Ovary (tissue), 7 donors: ENCODE measurements at regions not wholly inside any gene's neighbourhood (a gene's known extent, or its start where the extent isn't known, plus 50 kb on each side); places are given as distances from the start of the nearest gene placed in this dataset.
"Not testable (repeated sequence)": the region's sequence is repeated elsewhere in the genome, so short reads cannot be mapped to it uniquely, and the experiment has no call there.

Experiments used
- DNase-seq, 5 donors: peaks; one replicate each; pipeline ENCODE4 v3.0.0-alpha.2; 2019 to 2020
- H3K27ac ChIP-seq, 2 donors: fragments of 200-600 bp; one replicate each; pipeline versions ENCODE4 v1.5.1 to v1.8.0; 2019 to 2022
- H3K27me3 ChIP-seq: fragments of 200-600 bp; one replicate; pipeline ENCODE4 v1.8.0; 2022
- H3K36me3 ChIP-seq: fragments of 200-600 bp; sonication (generic); one replicate; pipeline ENCODE4 v1.5.1; 2019
- H3K4me1 ChIP-seq: one replicate; pipeline ENCODE4 v1.8.1; 2013; ENCODE audit warnings: mild to moderate bottlenecking, moderate library complexity; ENCODE audit not compliant: insufficient read depth
- H3K4me3 ChIP-seq: fragments of 200-600 bp; sonication (generic); one replicate; pipeline ENCODE4 v1.5.1; 2017
- H3K9me3 ChIP-seq, 2 donors: fragments of 200-600 bp in 1 of 2; sonication (generic) in 1 of 2; one replicate each; pipeline versions ENCODE4 v1.5.1 to v1.8.1; 2013 to 2019; ENCODE audit warnings: mild to moderate bottlenecking in 1 of 2, moderate library complexity in 1 of 2
- CTCF ChIP-seq, 3 donors: fragments of 450-650 bp in 2 of 3; fragments of 200-600 bp in 1 of 3; IDR thresholded peaks; one replicate each; pipeline versions ENCODE4 v1.5.1 to v1.8.0; 2016 to 2022; ENCODE audit warnings: antibody characterized with exemption in 3 of 3, mild to moderate bottlenecking in 1 of 3
- EP300 ChIP-seq: sonication (generic); formaldehyde crosslinking; IDR thresholded peaks from one replicate; pipeline ENCODE4 v1.6.1; 2017; ENCODE audit warnings: antibody characterized with exemption
- POLR2A ChIP-seq: fragments of 450-650 bp; IDR thresholded peaks from one replicate; pipeline ENCODE4 v1.6.1; 2017; ENCODE audit warnings: antibody characterized with exemption, mild to moderate bottlenecking, moderate library complexity
- WGBS, 3 donors: extraction: QIAGEN DNeasy Blood & Tissue Kit in 1 of 3; methylation state at CpG; one replicate each; pipeline versions ENCODE4 v1.1.5 to v1.1.7; 2013 to 2017; 5-methylcytosine and 5-hydroxymethylcytosine counted together
- intact Hi-C, 4 donors: fragments of 100-400 bp; cut with DNase I; formaldehyde crosslinking; loops; one replicate each; pipeline versions ENCODE4 v1.11.0 to v1.15.1; 2022 to 2023
- donor health status: DM: no; HTN: no; CAD: no; lungs with moderate emphysema.
- donor health status: DM: no; HTN: no; CAD: no.
- donor health status: Bipolar disorder and iron deficiency.
- donor health status: DM: no; HTN: no; CAD: no.
- donor health status: DM: yes; HTN: yes; CAD: no.

GRCh38 chr12:124674937-124675336 is 107.5 kb upstream of the NCOR2 start:
- TF ChIP-seq EP300 (no peak), POLR2A (no peak), CTCF (IDR thresholded peaks at IDR 0.05) (no peak)
- H3K4me3 ChIP-seq, result no peak overlapping the region
- DNase-seq, result no peak
- 67 to 100% (median 97%) methylated on average over 1 of the region's 1 CpG for WGBS, 3 donors
- no peaks in the 10 kb centered on the region for H3K36me3 ChIP-seq
- H3K27me3 ChIP-seq, result no peaks in the 10 kb centered on the region
- intact Hi-C loops, result no loop called here
- H3K27ac ChIP-seq, result no peak overlapping the region
- no peaks in the 10 kb centered on the region for H3K9me3 ChIP-seq
- H3K4me1 ChIP-seq, result peaks cover 9% of the 10 kb centered on the region

GRCh38 chr12:124673801-124674617 is 106.6 kb upstream of the NCOR2 start:
- Histone ChIP-seq H3K4me1 (peaks cover 3% of the 10 kb centered on the region), H3K27me3 (no peaks in the 10 kb centered on the region), H3K9me3 (no peaks in the 10 kb centered on the region), H3K36me3 (no peaks in the 10 kb centered on the region), H3K27ac (no peak overlapping the region), H3K4me3 (no peak overlapping the region)
- no peak for TF ChIP-seq CTCF (IDR thresholded peaks at IDR 0.05)
- no peak for TF ChIP-seq EP300
- no peak for TF ChIP-seq POLR2A
- 54 to 80% (median 73%) methylated on average over 15 of the region's 15 CpGs for whole genome bisulfite sequencing, 3 donors
- intact Hi-C loops, result no loop called here
- DNase-seq, result peak in 1 of 5 donors; percentile 32

GRCh38 chr12:124669271-124669721 is 101.9 kb upstream of the NCOR2 start:
- WGBS, 3 donors, result 80 to 83% (median 82%) methylated on average over 8 of the region's 8 CpGs
- H3K9me3 ChIP-seq, H3K36me3 ChIP-seq, H3K27me3 ChIP-seq, H3K4me3 ChIP-seq, DNase-seq, intact Hi-C loops, H3K4me1 ChIP-seq, H3K27ac ChIP-seq: not testable (repeated sequence)

DNA sequence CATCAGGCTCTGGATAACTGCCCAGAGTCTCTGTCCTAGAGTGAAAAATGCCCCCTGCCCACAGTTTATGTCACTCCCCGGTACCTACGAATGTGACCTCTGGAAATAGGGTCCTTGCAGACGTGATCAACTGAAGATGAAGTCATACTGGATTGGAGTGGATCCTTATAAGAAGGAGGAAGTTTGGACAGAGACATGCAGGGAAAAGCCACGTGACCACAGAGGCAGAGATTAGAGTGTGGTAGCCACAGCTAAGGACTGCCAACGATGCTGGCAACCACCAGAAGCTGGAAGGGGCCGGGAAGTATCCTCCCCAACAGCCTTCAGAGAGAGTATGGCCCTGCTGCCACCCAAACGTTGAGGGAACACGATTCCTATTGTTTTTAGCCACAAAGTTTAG is 101.2 kb upstream of the NCOR2 start:
- no peaks in the 10 kb centered on the region for H3K27me3 ChIP-seq
- WGBS, 3 donors, result 33 to 42% (median 37%) methylated on average over 8 of the region's 8 CpGs
- intact Hi-C loops, result no loop called here
- H3K4me1 ChIP-seq, result no peaks in the 10 kb centered on the region
- no peaks in the 10 kb centered on the region for H3K9me3 ChIP-seq
- H3K4me3 ChIP-seq, result no peak overlapping the region
- TF ChIP-seq EP300 (no peak), POLR2A (no peak), CTCF (IDR thresholded peaks at IDR 0.05) (no peak)
- H3K27ac ChIP-seq, result no peak overlapping the region
- H3K36me3 ChIP-seq, result no peaks in the 10 kb centered on the region
- DNase-seq, result no peak

GRCh38 chr12:124667506-124668326 is 100.3 kb upstream of the NCOR2 start:
- intact Hi-C loops, result no loop called here
- Histone ChIP-seq H3K9me3 (no peaks in the 10 kb centered on the region), H3K36me3 (no peaks in the 10 kb centered on the region), H3K4me1 (no peaks in the 10 kb centered on the region), H3K4me3 (no peak overlapping the region), H3K27ac (no peak overlapping the region), H3K27me3 (no peaks in the 10 kb centered on the region)
- no peak for DNase-seq
- WGBS, 3 donors, result 85 to 91% (median 87%) methylated on average over 20 to 21 of the region's 21 CpGs
- TF ChIP-seq CTCF (IDR thresholded peaks at IDR 0.05), result no peak
- TF ChIP-seq POLR2A, result no peak
- TF ChIP-seq EP300, result no peak
